ENCODE measurements at regions not wholly inside any gene's neighbourhood (a gene's known extent, or its start where the extent isn't known, plus 50 kb on each side); places are given as distances from the start of the nearest gene placed in this dataset.

- ChIA-PET CTCF (no interaction called here), POLR2A (ENCODE audit: unreplicated experiment) (no interaction called here)
- Histone ChIP-seq H2AFZ (replicated peaks; ENCODE audit: low read length, poor library complexity) (no peak overlapping the region), H3K9me1 (ENCODE audit: insufficient read depth, low read length) (no peaks in the 10 kb centered on the region), H3K4ac (ENCODE audit: low read depth, low read length) (no peak overlapping the region), H2BK15ac (ENCODE audit: low read depth, low read length) (no peak overlapping the region), H3K27me3 (ENCODE audit: control insufficient read depth, insufficient read depth, low read length) (no peaks in the 10 kb centered on the region), H3K9ac (ENCODE audit: low read depth, low read length) (no peak overlapping the region), H3K79me1 (ENCODE audit: low read depth in 1 of 2, low read length in 2 of 2) (no peaks in the 10 kb centered on the region), H4K5ac (ENCODE audit: low read depth, low read length) (no peak overlapping the region), H3K56ac (ENCODE audit: extremely low read depth, insufficient read depth, low read length) (no peak overlapping the region), H3K4me3 (ENCODE audit: insufficient read depth, low read depth, low read length) (no peak overlapping the region), H3K36me3 (ENCODE audit: control insufficient read depth, insufficient read depth, low read length) (no peaks in the 10 kb centered on the region), H3K9me3 (ENCODE audit: control insufficient read depth, insufficient read depth, low read length) (peaks cover 3% of the 10 kb centered on the region), H2BK120ac (ENCODE audit: low read depth, low read length) (no peak overlapping the region), H3K14ac (replicated peaks; ENCODE audit: low read depth, low read length) (no peak overlapping the region), H4K91ac (ENCODE audit: insufficient read depth, low read depth, low read length) (no peak overlapping the region), H2AK5ac (ENCODE audit: low read depth, low read length) (no peak overlapping the region), H2BK20ac (ENCODE audit: low read depth, low read length) (no peak overlapping the region), H3K27ac (ENCODE audit: insufficient read depth, low read length) (no peak overlapping the region), H3K4me1 (ENCODE audit: control insufficient read depth, insufficient read depth, low read length) (no peaks in the 10 kb centered on the region), H3K4me2 (ENCODE audit: low read depth, low read length) (no peak overlapping the region), H3K23ac (ENCODE audit: low read depth, low read length) (no peak overlapping the region), H3K18ac (ENCODE audit: low read depth, low read length) (no peak overlapping the region), H2AK9ac (replicated peaks; ENCODE audit: low read depth, low read length, poor library complexity) (no peak overlapping the region), H4K8ac (ENCODE audit: low read depth in 2 of 2, low read length in 2 of 2) (no peak overlapping the region), H4K20me1 (ENCODE audit: insufficient read depth, low read length) (no peaks in the 10 kb centered on the region), H2BK5ac (ENCODE audit: low read depth, low read length, poor library complexity, severe bottlenecking) (no peak overlapping the region)
- no TSS peak for BruUV-seq (replicated peaks)
- in situ Hi-C loops (cut with MboI; ENCODE audit: low sequenced_read_pairs) (no loop called here), dilution Hi-C loops (cut with HindIII; ENCODE audit: low sequenced_read_pairs, unreplicated experiment) (no loop called here), intact Hi-C loops (cut with micrococcal nuclease) (no loop called here)
- TF ChIP-seq CHD1 (IDR thresholded peaks at IDR 0.05; ENCODE audit: low read depth, low read length) (no peak), ELK1 (IDR thresholded peaks at IDR 0.05; ENCODE audit: borderline replicate concordance, low read depth, low read length) (no peak), CTCF (conservative IDR thresholded peaks at IDR 0.05; ENCODE audit: low read depth, low read length) (no peak), RAD21 (IDR thresholded peaks at IDR 0.05; ENCODE audit: low read length) (no peak), BHLHE40 (IDR thresholded peaks at IDR 0.05; ENCODE audit: low read depth, low read length) (no peak), RCOR1 (IDR thresholded peaks at IDR 0.05; ENCODE audit: insufficient replicate concordance, low read length) (no peak), POLR2A (IDR thresholded peaks at IDR 0.05; ENCODE audit: low read depth, low read length) (no peak), MAFK (IDR thresholded peaks at IDR 0.05; ENCODE audit: low read depth, low read length) (no peak), CEBPB (IDR thresholded peaks at IDR 0.05; ENCODE audit: low read depth, low read length) (no peak), USF2 (IDR thresholded peaks at IDR 0.05; ENCODE audit: low read depth, low read length) (no peak), MXI1 (IDR thresholded peaks at IDR 0.05; ENCODE audit: borderline replicate concordance, low read depth, low read length) (no peak), RFX5 (IDR thresholded peaks at IDR 0.05; ENCODE audit: low read depth, low read length) (no peak), MAZ (IDR thresholded peaks at IDR 0.05; ENCODE audit: borderline replicate concordance, low read depth, low read length) (no peak), FOS (IDR thresholded peaks at IDR 0.05; ENCODE audit: low read depth, low read length) (no peak)
- 70% methylated on average over 2 of the region's 6 CpGs; no CpG with 5 or more reads in 1 of the 2 experiments for WGBS, 2 experiments (ENCODE audit: extremely low coverage in 2 of 2, insufficient read length in 1 of 2)
- no peak for DNase-seq
- no peak for ATAC-seq (ENCODE audit: low read depth)
These were observed 83.6 kb downstream of the ZNF486 start for GRCh38 chr19:20250627-20251026.
